NOMO-1 treated with dmso at 0.1 percent for 144 hours (cell line): ENCODE measurements at regions not wholly inside any gene's neighbourhood (a gene's known extent, or its start where the extent isn't known, plus 50 kb on each side); places are given as distances from the start of the nearest gene placed in this dataset.
"Not testable (repeated sequence)": the region's sequence is repeated elsewhere in the genome, so short reads cannot be mapped to it uniquely, and the experiment has no call there.

ENCODE experiments used
- DNase-seq: peaks from one replicate; lab custom pipeline; 2025; ENCODE audit not compliant: unreplicated experiment; lab: John Stamatoyannopoulos, UW

GRCh38 chr6:3619800-3620199 is 131.7 kb downstream of the PXDC1 start:
- no peak for DNase-seq

- no peak for DNase-seq
These were observed 132.3 kb downstream of the PXDC1 start for GRCh38 chr6:3619201-3619600.

GRCh38 chr6:3618642-3619041 is 132.9 kb downstream of the PXDC1 start:
- no peak for DNase-seq

GRCh38 chr6:3617681-3618311 is 133.7 kb downstream of the PXDC1 start:
- no peak for DNase-seq

- no peak for DNase-seq
These were observed 134.3 kb downstream of the PXDC1 start for GRCh38 chr6:3617192-3617631.

- DNase-seq, result no peak
These were observed 134.8 kb downstream of the PXDC1 start for GRCh38 chr6:3616565-3617176.

- DNase-seq, result no peak
These were observed 135.8 kb downstream of the PXDC1 start for GRCh38 chr6:3615391-3616380.

- DNase-seq, result no peak
These were observed 136.6 kb downstream of the PXDC1 start for GRCh38 chr6:3614918-3615317.

- not testable (repeated sequence) for DNase-seq
These were observed 137.9 kb downstream of the PXDC1 start for GRCh38 chr6:3613565-3613964.

- DNase-seq, result no peak
These were observed 139.0 kb downstream of the PXDC1 start for GRCh38 chr6:3612341-3613041.

- no peak for DNase-seq
These were observed 140.6 kb downstream of the PXDC1 start for GRCh38 chr6:3610921-3611320.

- DNase-seq, result no peak
These were observed 141.3 kb downstream of the PXDC1 start for GRCh38 chr6:3610206-3610605.

- no peak for DNase-seq
These were observed 142.1 kb downstream of the PXDC1 start for GRCh38 chr6:3609388-3609787.

GRCh38 chr6:3608159-3608558 is 143.4 kb downstream of the PXDC1 start:
- no peak for DNase-seq

- no peak for DNase-seq
These were observed 143.9 kb downstream of the PXDC1 start for GRCh38 chr6:3607599-3607998.

GRCh38 chr6:3607171-3607570 is 144.3 kb downstream of the PXDC1 start:
- DNase-seq, result no peak

GRCh38 chr6:3603340-3604130 is 146.7 kb upstream of the SLC22A23 start:
- DNase-seq, result no peak

- DNase-seq, result no peak
These were observed 144.7 kb upstream of the SLC22A23 start for GRCh38 chr6:3601570-3601969.

GRCh38 chr6:3597500-3598064 is 140.7 kb upstream of the SLC22A23 start:
- DNase-seq, result no peak

- DNase-seq, result no peak
These were observed 139.9 kb upstream of the SLC22A23 start for GRCh38 chr6:3596766-3597165.
